NCI-H774 (cell line): ENCODE measurements at regions not wholly inside any gene's neighbourhood (a gene's known extent, or its start where the extent isn't known, plus 50 kb on each side); places are given as distances from the start of the nearest gene placed in this dataset.

ENCODE experiments used
- DNase-seq: peaks from one replicate; lab custom pipeline; 2025; lab: John Stamatoyannopoulos, UW

DNA sequence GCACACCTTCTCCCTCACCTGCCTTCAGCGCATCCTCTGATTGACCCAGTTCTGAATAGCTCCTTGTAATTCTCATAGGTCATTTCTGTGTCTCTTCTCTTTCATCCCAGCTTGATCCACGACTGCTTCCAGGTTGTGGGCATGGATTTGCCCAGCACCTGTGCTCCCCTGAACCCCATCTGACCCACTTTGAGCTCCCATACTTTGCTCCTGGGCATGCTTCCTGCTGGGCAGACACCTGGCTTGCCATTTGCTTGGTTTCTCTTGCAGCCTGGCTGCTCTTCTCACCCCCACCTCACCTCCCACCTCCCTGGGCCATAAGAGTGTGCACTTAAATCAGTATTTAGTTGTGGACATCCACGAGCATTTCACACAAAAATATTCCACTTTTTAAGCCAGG is 635.5 kb downstream of the TBL1XR1 start:
- no peak for DNase-seq

DNA sequence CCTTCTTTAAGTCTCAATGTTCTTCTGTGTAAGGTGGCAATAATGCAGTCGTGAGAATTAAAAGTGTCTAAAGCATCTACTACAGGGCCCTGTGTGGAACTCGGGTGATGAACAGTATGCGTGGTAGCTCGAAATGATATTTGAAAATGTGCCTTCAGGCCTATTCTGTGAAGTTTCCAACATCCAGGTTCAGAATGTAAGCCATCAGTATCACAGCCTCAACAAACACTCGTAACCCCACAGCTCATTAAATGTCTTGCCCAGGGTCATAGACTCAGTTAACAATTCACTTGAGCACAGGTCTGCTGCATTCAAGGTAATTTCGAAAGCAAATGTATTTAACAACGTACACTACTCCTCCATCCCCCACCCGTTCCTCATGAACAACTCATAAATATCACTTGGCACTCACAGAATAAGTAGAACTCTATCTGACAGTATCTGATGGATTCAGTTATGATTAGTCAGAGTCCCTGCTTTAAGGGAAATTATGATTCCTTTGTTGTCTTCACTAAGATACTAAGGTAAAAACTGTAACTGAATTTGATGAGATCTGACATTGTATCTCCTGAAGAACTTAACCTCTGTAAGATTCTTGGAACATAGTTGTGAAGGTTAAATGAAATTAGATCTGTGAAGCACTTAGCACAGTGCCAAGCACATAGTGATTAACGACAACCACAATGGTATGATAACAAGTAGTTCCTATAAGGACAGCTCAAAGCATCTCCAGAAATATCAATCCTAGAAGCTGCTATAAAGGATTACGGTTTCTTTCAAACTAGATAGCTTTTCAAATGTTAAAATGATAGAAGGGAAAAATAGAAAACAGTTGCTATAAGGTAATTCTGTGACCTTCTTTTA is 642.3 kb downstream of the TBL1XR1 start:
- DNase-seq = no peak

GRCh38 chr3:176554264-176554663 is 643.0 kb downstream of the TBL1XR1 start:
- no peak for DNase-seq

DNA sequence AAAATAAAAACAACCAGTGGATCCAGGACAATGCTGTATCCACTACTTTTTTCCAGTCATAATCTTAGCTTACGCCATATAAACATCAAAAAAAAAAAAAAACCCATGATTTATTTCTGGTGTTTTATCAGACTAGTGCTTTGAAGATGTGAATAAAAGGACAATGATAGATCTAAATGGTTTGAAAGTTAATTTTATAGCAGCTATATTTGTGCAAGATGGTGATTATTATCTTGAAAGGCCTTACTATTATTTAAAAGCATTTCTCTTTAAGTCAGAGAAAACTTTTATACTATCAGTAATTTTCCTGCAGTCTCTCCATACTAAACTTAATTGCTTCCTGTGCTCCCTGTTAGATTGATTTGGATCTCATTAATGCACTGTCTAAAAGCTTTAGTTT is 670.3 kb downstream of the TBL1XR1 start:
- DNase-seq = no peak

- DNase-seq = no peak
Measured at GRCh38 chr3:176526225-176526624, 671.1 kb downstream of the TBL1XR1 start.

GRCh38 chr3:176523114-176523513 is 674.2 kb downstream of the TBL1XR1 start:
- DNase-seq = no peak

- no peak for DNase-seq
Measured at GRCh38 chr3:176522436-176522835, 674.8 kb downstream of the TBL1XR1 start.

GRCh38 chr3:176521531-176522175 is 675.6 kb downstream of the TBL1XR1 start:
- no peak for DNase-seq

DNA sequence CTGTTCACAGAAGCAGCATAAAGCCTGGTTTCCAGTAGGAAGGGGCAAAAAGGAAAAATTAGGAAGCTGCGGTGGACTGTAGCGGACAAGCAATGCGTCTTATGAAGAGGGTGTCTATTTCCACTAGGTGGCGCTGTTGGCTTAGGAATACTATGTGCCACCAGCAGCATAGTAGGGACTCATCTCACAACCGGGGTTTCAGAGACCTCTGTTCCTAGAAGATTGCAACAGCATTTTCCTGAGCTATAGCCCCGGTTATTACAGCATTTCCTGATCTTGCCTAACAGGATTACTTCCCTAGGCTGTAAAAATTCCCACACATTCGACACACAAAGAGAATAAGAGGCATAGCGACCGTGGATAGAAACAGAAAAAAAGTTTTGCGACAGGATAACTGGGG is 683.0 kb downstream of the TBL1XR1 start:
- DNase-seq = no peak

DNA sequence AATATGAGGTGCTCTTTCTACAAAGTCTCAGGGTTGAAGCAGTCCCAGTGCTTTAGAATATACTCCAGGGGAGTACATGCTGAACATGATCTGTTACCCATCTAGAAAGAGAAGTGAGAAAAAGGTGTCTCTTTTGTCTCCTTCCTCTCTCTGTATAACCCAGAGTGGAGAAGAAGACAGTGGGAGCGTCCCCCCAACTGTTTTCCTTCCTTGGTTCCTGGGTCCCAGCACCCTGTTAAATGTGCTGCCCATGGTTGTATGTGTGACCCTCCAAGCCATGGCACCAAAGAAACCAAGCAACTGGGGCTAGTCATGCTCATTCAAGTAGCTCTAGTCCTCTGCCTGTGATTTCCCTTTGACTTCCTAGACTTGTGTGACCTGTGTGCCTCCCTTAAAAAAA is 683.7 kb downstream of the TBL1XR1 start:
- no peak for DNase-seq

- DNase-seq = no peak
Measured at GRCh38 chr3:176512037-176512436, 685.2 kb downstream of the TBL1XR1 start.

DNA sequence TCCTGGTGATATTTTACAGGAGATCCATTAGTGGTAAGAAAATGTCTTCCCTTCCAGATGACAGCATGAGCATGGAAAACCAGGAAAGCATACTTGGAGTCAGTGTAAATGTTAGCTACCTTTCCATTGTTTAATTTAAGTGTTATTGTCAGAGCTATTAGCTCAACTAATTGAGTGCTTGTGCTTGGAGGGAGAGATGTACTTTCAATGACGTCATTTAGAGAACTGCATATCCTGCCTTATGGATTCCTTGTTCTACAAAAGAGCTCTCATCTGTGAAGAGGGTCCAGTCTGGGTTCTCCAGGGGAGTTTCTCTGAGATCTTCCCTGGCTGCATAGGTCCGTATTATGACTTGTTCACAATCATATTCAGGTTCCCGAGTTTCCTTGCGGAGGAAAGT is 687.2 kb downstream of the TBL1XR1 start:
- DNase-seq = no peak

DNA sequence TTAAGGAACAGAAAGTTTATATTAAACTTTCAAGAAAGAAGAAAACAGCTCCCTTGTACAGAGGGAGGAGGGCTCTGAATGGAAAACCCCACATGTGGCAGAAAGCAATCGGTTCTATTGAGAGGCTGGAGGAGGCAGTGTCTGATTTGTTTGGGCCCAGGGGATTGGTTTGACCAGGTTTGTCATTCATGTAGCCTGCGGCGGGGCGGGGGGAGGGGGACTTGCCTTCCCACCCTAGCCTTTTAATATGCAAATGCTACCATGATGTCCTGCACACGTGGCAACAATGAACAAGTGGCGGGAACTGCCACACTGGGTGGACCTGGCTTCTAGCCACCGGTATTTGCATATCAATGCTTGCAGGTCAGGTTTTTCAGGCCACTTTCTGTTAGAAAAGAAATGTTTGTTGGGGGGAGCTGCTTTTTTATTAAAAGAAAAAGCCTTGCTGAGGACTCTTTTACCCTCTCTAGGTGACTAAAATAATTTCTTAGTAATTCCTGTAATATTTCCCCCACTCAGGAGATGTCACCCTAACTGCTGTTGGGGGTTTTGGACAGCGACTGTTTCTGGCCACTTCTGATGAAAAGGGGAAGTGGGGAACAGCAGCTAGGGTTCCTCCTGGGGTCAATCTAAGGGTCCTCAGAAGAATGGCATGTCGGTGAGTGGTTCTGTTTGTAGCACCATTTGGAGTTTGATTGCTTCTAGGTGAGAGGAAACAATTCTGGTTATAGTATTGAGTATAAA is 691.2 kb downstream of the TBL1XR1 start:
- no peak for DNase-seq

DNA sequence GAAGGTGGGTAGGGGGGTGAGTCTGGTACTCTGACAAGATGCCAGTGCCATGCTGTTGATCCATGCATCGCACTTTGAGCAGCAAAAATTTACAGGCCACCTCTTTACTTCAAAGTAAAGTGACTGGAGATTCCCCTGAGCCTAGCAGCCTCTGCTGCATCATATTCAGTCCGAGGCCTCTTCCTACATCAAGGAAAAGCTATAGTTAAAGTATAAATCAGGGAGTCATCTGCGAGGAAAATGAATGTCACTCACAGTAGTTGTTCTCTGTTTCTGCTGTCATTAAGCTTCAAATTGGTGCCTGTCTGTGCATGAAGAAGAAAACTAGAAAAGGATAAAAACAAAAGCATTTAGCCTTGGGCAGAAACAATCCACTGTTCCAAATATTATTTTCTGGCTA is 706.2 kb downstream of the TBL1XR1 start:
- DNase-seq = no peak

DNA sequence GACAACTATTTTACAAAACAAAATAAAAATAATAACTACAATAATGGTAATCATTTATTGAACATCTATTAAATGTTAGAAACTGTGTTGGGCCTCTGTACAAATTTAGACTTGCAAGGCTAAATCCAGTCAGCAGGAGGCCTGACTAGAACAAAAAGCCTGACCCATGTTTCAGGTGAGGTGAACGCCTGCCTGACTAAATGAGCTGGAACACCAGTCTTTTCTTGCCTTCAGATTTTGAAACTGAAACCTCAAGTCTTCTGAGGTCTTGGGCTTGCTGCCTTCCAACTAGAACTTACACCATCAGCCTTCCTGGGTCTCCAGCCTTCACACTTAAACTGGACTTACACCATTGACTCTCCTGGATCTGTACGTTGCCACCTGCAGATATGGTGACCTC is 706.9 kb downstream of the TBL1XR1 start:
- no peak for DNase-seq

- DNase-seq = no peak
Measured at GRCh38 chr3:176479248-176479647, 718.0 kb downstream of the TBL1XR1 start.

DNA sequence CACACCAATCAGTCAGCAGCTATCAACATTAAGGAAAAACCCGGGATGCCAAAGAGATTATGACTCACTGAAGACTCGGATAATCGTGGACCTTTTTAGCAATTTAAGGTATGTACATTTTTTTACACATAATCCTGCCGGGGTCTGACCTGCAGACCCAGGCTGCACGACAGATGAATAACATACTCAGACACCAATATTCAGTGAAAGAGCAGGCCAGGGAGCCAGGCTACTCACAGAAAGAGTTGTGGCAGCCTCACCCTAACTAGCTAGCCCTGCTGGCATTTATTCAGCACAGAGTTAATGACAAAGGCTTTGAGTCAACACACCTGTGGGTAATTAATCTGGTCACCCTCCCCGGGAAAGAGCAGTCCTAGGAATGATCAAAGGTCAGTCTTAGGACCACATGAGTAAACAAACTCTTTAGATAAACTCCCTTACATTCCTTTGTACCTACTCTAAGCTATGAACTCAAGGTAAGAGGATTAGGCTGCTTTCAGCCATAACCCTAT is 727.5 kb downstream of the TBL1XR1 start:
- DNase-seq = no peak

GRCh38 chr3:176463610-176464009 is 733.7 kb downstream of the TBL1XR1 start:
- no peak for DNase-seq

DNA sequence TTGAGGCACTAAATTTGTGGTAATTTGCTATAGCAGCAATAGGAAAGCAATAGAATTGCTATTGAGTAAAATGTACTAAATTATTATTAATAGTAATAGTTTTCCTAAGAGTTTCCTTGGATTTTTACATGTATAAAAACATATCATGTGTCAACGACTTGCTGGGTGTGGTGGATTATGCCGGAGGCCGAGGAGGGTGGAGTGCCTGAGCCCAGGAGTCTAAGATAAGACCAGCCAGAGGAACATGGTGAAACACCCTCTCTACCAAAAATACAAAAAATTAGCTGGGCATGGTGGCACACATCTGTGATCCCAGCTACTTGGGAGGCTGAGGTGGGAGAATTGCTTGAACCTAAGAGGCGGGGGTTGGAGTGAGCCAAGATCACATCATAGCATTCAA is 749.9 kb downstream of the TBL1XR1 start:
- DNase-seq = no peak

- DNase-seq = no peak
Measured at GRCh38 chr3:176442326-176442725, 755.0 kb downstream of the TBL1XR1 start.

DNA sequence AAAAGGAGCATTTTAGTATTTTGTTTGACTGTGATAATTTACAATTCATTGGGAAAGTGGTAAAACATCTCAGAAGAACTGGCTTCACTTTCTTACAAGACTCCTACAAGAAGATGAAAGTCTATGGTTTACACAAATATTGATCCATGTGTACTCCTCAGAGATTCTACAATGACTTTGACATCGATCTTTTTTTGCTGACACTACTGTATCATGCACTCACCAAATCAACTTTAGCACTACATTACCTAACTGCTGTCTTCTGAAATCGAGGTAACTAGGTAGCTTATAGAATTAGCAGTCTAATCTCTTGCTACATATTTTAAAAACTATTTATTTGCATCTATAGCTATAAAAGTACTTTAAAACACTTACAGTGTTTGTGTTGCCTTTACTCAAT is 757.6 kb downstream of the TBL1XR1 start:
- no peak for DNase-seq

DNA sequence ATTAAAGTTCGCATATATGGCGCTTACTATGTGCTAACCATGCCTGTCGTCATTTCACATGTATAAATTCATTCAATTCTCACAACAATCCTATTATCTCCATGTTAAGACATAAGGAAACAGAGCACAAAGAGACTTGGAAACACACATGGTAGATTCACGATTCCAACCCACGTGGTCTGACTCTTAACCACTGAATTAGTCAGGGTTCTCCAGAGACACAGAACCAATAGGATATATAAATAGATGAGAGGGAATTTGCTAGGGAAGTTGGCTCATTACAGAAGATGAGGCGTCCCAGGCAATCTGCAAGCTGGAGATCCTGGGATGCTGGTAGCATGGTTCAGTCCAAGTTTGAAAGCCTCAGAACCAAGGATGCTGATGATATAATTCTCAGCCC is 765.3 kb downstream of the TBL1XR1 start:
- DNase-seq = no peak

DNA sequence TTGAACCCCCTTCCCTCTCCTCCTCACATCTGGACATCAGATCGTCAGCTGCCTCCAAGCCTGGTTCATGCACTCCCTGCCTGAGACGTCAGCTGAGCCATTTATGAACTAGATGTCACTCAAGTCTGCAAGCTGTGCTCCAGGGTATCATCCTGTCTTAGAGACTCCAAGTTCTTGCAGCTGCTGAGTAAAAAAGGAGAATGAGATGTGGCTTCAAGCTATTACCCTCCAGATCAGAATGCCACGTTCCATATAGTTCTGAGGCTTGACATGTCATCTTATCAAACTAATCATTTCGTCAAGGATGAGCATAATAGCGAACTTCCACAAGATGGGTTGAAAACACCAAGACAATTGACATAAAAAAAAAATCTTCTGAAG is 766.3 kb downstream of the TBL1XR1 start:
- no peak for DNase-seq
